ENCODE measurements at regions not wholly inside any gene's neighbourhood (a gene's known extent, or its start where the extent isn't known, plus 50 kb on each side); places are given as distances from the start of the nearest gene placed in this dataset.

DNA sequence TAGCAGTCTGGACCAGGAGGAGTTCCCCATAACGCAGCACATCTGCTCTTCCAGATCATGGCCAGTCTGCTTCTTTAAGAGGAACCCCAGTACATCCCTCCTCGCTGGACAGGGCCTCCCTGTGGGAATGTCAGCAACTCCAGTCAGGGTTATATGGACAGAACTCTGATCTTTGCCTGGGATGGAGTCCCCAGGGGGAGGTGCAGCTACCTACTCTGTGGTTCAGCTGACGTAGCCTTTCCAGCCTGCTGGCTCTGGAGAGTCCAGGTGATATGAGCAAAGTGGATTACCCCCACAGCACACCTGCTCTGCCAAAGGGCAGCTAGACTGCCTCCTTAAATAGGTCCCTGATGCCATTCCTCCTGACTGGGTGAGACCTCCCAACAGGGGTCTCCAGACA is 417.1 kb upstream of the EPHA3 start:
- no peaks in the 10 kb centered on the region for H3K27me3 Mint-ChIP-seq (ENCODE audit: low read depth)
- no peak overlapping the region for H3K4me3 Mint-ChIP-seq
- ChIA-PET CTCF (no interaction called here), POLR2A (no interaction called here)
- no peak overlapping the region for H3K27ac Mint-ChIP-seq
- TF ChIP-seq, protein P1, sequence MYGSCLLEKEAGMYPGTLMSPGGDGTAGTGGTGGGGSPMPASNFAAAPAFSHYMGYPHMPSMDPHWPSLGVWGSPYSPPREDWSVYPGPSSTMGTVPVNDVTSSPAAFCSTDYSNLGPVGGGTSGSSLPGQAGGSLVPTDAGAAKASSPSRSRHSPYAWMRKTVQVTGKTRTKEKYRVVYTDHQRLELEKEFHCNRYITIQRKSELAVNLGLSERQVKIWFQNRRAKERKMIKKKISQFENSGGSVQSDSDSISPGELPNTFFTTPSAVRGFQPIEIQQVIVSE (CRISPR knock-in tag; IDR thresholded peaks at IDR 0.05; ENCODE audit: borderline replicate concordance), result no peak
- TF ChIP-seq, protein P2, sequence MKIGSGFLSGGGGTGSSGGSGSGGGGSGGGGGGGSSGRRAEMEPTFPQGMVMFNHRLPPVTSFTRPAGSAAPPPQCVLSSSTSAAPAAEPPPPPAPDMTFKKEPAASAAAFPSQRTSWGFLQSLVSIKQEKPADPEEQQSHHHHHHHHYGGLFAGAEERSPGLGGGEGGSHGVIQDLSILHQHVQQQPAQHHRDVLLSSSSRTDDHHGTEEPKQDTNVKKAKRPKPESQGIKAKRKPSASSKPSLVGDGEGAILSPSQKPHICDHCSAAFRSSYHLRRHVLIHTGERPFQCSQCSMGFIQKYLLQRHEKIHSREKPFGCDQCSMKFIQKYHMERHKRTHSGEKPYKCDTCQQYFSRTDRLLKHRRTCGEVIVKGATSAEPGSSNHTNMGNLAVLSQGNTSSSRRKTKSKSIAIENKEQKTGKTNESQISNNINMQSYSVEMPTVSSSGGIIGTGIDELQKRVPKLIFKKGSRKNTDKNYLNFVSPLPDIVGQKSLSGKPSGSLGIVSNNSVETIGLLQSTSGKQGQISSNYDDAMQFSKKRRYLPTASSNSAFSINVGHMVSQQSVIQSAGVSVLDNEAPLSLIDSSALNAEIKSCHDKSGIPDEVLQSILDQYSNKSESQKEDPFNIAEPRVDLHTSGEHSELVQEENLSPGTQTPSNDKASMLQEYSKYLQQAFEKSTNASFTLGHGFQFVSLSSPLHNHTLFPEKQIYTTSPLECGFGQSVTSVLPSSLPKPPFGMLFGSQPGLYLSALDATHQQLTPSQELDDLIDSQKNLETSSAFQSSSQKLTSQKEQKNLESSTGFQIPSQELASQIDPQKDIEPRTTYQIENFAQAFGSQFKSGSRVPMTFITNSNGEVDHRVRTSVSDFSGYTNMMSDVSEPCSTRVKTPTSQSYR (CRISPR knock-in tag; IDR thresholded peaks at IDR 0.05), result no peak
- DNase-seq (ENCODE audit: low spot score), result no peak
- H3K36me3 Mint-ChIP-seq, result no peaks in the 10 kb centered on the region
- no peak for ATAC-seq
- no peaks in the 10 kb centered on the region for H3K4me1 Mint-ChIP-seq
- peaks cover 7% of the 10 kb centered on the region for H3K9me3 Mint-ChIP-seq

DNA sequence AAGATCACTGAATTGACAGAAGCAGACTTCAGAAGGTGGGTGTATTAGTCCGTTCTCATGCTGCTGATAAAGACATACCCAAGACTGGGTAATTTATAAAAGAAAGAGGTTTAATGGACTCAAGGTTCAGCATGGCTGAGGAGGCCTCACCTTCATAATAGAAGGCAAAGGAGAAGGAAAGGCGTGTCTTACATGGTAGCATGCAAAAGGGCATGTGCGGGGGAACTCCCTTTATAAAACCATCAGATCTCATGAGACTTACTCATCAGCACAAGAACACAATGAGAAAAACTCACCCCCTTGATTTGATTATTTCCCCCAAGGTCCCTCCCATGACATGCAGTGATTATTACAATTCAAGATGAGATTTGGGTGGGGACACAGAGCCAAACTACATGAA is 416.3 kb upstream of the EPHA3 start:
- H3K27me3 Mint-ChIP-seq (ENCODE audit: low read depth), result no peaks in the 10 kb centered on the region
- ATAC-seq (no peak), DNase-seq (ENCODE audit: low spot score) (no peak)
- H3K9me3 Mint-ChIP-seq, result peaks cover 7% of the 10 kb centered on the region
- no peaks in the 10 kb centered on the region for H3K4me1 Mint-ChIP-seq
- CTCF ChIA-PET, result no interaction called here
- POLR2A ChIA-PET, result no interaction called here
- no peak overlapping the region for H3K27ac Mint-ChIP-seq
- no peak for TF ChIP-seq ZNF416 (CRISPR knock-in tag; IDR thresholded peaks at IDR 0.05)
- TF ChIP-seq, protein P3, sequence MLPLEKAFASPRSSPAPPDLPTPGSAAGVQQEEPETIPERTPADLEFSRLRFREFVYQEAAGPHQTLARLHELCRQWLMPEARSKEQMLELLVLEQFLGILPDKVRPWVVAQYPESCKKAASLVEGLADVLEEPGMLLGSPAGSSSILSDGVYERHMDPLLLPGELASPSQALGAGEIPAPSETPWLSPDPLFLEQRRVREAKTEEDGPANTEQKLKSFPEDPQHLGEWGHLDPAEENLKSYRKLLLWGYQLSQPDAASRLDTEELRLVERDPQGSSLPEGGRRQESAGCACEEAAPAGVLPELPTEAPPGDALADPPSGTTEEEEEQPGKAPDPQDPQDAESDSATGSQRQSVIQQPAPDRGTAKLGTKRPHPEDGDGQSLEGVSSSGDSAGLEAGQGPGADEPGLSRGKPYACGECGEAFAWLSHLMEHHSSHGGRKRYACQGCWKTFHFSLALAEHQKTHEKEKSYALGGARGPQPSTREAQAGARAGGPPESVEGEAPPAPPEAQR (CRISPR knock-in tag; IDR thresholded peaks at IDR 0.05), result no peak
- TF ChIP-seq, protein P4, sequence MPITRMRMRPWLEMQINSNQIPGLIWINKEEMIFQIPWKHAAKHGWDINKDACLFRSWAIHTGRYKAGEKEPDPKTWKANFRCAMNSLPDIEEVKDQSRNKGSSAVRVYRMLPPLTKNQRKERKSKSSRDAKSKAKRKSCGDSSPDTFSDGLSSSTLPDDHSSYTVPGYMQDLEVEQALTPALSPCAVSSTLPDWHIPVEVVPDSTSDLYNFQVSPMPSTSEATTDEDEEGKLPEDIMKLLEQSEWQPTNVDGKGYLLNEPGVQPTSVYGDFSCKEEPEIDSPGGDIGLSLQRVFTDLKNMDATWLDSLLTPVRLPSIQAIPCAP (CRISPR knock-in tag; IDR thresholded peaks at IDR 0.05), result no peak
- TF ChIP-seq ZNF396 (CRISPR knock-in tag; IDR thresholded peaks at IDR 0.05; ENCODE audit: borderline replicate concordance), result no peak
- no peak for TF ChIP-seq TEAD4 (CRISPR knock-in tag; IDR thresholded peaks at IDR 0.05)
- TF ChIP-seq FOXK1 (CRISPR knock-in tag; IDR thresholded peaks at IDR 0.05), result no peak
- no peak for TF ChIP-seq MXD4 (CRISPR knock-in tag; IDR thresholded peaks at IDR 0.05; ENCODE audit: borderline replicate concordance)
- TF ChIP-seq ZNF232 (CRISPR knock-in tag; IDR thresholded peaks at IDR 0.05), result no peak
- no peak for TF ChIP-seq NFYB (CRISPR knock-in tag; conservative IDR thresholded peaks at IDR 0.05; ENCODE audit: low read depth)
- TF ChIP-seq ESRRA (CRISPR knock-in tag; IDR thresholded peaks at IDR 0.05; ENCODE audit: borderline replicate concordance), result no peak
- TF ChIP-seq, protein P5, sequence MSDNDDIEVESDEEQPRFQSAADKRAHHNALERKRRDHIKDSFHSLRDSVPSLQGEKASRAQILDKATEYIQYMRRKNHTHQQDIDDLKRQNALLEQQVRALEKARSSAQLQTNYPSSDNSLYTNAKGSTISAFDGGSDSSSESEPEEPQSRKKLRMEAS (CRISPR knock-in tag; IDR thresholded peaks at IDR 0.05), result no peak
- no peak for TF ChIP-seq ZNF121 (CRISPR knock-in tag; IDR thresholded peaks at IDR 0.05)
- TF ChIP-seq, protein P6, sequence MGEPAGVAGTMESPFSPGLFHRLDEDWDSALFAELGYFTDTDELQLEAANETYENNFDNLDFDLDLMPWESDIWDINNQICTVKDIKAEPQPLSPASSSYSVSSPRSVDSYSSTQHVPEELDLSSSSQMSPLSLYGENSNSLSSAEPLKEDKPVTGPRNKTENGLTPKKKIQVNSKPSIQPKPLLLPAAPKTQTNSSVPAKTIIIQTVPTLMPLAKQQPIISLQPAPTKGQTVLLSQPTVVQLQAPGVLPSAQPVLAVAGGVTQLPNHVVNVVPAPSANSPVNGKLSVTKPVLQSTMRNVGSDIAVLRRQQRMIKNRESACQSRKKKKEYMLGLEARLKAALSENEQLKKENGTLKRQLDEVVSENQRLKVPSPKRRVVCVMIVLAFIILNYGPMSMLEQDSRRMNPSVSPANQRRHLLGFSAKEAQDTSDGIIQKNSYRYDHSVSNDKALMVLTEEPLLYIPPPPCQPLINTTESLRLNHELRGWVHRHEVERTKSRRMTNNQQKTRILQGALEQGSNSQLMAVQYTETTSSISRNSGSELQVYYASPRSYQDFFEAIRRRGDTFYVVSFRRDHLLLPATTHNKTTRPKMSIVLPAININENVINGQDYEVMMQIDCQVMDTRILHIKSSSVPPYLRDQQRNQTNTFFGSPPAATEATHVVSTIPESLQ (CRISPR knock-in tag; IDR thresholded peaks at IDR 0.05), result no peak
- TF ChIP-seq NR3C1 (CRISPR knock-in tag; conservative IDR thresholded peaks at IDR 0.05; ENCODE audit: low read depth), result no peak
- TF ChIP-seq, protein P7, sequence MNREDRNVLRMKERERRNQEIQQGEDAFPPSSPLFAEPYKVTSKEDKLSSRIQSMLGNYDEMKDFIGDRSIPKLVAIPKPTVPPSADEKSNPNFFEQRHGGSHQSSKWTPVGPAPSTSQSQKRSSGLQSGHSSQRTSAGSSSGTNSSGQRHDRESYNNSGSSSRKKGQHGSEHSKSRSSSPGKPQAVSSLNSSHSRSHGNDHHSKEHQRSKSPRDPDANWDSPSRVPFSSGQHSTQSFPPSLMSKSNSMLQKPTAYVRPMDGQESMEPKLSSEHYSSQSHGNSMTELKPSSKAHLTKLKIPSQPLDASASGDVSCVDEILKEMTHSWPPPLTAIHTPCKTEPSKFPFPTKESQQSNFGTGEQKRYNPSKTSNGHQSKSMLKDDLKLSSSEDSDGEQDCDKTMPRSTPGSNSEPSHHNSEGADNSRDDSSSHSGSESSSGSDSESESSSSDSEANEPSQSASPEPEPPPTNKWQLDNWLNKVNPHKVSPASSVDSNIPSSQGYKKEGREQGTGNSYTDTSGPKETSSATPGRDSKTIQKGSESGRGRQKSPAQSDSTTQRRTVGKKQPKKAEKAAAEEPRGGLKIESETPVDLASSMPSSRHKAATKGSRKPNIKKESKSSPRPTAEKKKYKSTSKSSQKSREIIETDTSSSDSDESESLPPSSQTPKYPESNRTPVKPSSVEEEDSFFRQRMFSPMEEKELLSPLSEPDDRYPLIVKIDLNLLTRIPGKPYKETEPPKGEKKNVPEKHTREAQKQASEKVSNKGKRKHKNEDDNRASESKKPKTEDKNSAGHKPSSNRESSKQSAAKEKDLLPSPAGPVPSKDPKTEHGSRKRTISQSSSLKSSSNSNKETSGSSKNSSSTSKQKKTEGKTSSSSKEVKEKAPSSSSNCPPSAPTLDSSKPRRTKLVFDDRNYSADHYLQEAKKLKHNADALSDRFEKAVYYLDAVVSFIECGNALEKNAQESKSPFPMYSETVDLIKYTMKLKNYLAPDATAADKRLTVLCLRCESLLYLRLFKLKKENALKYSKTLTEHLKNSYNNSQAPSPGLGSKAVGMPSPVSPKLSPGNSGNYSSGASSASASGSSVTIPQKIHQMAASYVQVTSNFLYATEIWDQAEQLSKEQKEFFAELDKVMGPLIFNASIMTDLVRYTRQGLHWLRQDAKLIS (CRISPR knock-in tag; IDR thresholded peaks at IDR 0.05; ENCODE audit: borderline replicate concordance), result no peak
- no peak for TF ChIP-seq SOX15 (CRISPR knock-in tag; IDR thresholded peaks at IDR 0.05)
- no peak for TF ChIP-seq NFATC4 (CRISPR knock-in tag; IDR thresholded peaks at IDR 0.05)
- TF ChIP-seq PRRX2 (CRISPR knock-in tag; IDR thresholded peaks at IDR 0.05), result no peak
- TF ChIP-seq, protein P8, sequence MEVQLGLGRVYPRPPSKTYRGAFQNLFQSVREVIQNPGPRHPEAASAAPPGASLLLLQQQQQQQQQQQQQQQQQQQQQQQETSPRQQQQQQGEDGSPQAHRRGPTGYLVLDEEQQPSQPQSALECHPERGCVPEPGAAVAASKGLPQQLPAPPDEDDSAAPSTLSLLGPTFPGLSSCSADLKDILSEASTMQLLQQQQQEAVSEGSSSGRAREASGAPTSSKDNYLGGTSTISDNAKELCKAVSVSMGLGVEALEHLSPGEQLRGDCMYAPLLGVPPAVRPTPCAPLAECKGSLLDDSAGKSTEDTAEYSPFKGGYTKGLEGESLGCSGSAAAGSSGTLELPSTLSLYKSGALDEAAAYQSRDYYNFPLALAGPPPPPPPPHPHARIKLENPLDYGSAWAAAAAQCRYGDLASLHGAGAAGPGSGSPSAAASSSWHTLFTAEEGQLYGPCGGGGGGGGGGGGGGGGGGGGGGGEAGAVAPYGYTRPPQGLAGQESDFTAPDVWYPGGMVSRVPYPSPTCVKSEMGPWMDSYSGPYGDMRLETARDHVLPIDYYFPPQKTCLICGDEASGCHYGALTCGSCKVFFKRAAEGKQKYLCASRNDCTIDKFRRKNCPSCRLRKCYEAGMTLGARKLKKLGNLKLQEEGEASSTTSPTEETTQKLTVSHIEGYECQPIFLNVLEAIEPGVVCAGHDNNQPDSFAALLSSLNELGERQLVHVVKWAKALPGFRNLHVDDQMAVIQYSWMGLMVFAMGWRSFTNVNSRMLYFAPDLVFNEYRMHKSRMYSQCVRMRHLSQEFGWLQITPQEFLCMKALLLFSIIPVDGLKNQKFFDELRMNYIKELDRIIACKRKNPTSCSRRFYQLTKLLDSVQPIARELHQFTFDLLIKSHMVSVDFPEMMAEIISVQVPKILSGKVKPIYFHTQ (CRISPR knock-in tag; IDR thresholded peaks at IDR 0.05), result no peak
- H3K36me3 Mint-ChIP-seq, result no peaks in the 10 kb centered on the region
- no peak overlapping the region for H3K4me3 Mint-ChIP-seq

Measured in WTC11 (cell line).